ENCODE measurements at regions not wholly inside any gene's neighbourhood (a gene's known extent, or its start where the extent isn't known, plus 50 kb on each side); places are given as distances from the start of the nearest gene placed in this dataset.

- H4K91ac ChIP-seq (ENCODE audit: insufficient read depth, low read depth, low read length): no peak overlapping the region
- no peak overlapping the region for H2BK15ac ChIP-seq (ENCODE audit: low read depth, low read length)
- intact Hi-C loops (cut with micrococcal nuclease) (no loop called here), dilution Hi-C loops (cut with HindIII; ENCODE audit: low sequenced_read_pairs, unreplicated experiment) (no loop called here), in situ Hi-C loops (cut with MboI; ENCODE audit: low sequenced_read_pairs) (no loop called here)
- H3K56ac ChIP-seq (ENCODE audit: extremely low read depth, insufficient read depth, low read length): no peak overlapping the region
- no peak overlapping the region for H2BK120ac ChIP-seq (ENCODE audit: low read depth, low read length)
- no peak overlapping the region for H2BK5ac ChIP-seq (ENCODE audit: low read depth, low read length, poor library complexity, severe bottlenecking)
- H3K36me3 ChIP-seq (ENCODE audit: control insufficient read depth, insufficient read depth, low read length): no peaks in the 10 kb centered on the region
- H3K9ac ChIP-seq (ENCODE audit: low read depth, low read length): no peak overlapping the region
- no peak overlapping the region for H3K4me3 ChIP-seq (ENCODE audit: insufficient read depth, low read depth, low read length)
- TF ChIP-seq USF2 (IDR thresholded peaks at IDR 0.05; ENCODE audit: low read depth, low read length): no peak
- TF ChIP-seq RAD21 (IDR thresholded peaks at IDR 0.05; ENCODE audit: low read length): no peak
- no peak for TF ChIP-seq MXI1 (IDR thresholded peaks at IDR 0.05; ENCODE audit: borderline replicate concordance, low read depth, low read length)
- no peak for TF ChIP-seq MAFK (IDR thresholded peaks at IDR 0.05; ENCODE audit: low read depth, low read length)
- TF ChIP-seq CTCF (conservative IDR thresholded peaks at IDR 0.05; ENCODE audit: low read depth, low read length): no peak
- TF ChIP-seq MAZ (IDR thresholded peaks at IDR 0.05; ENCODE audit: borderline replicate concordance, low read depth, low read length): no peak
- no peak for TF ChIP-seq RCOR1 (IDR thresholded peaks at IDR 0.05; ENCODE audit: insufficient replicate concordance, low read length)
- no peak for TF ChIP-seq CHD1 (IDR thresholded peaks at IDR 0.05; ENCODE audit: low read depth, low read length)
- TF ChIP-seq RFX5 (IDR thresholded peaks at IDR 0.05; ENCODE audit: low read depth, low read length): no peak
- no peak for TF ChIP-seq FOS (IDR thresholded peaks at IDR 0.05; ENCODE audit: low read depth, low read length)
- no peak for TF ChIP-seq NFE2L2 (IDR thresholded peaks at IDR 0.05; ENCODE audit: low read depth, low read length)
- no peak for TF ChIP-seq POLR2A (IDR thresholded peaks at IDR 0.05; ENCODE audit: low read depth, low read length)
- no peak for TF ChIP-seq BHLHE40 (IDR thresholded peaks at IDR 0.05; ENCODE audit: low read depth, low read length)
- no peak for TF ChIP-seq ELK1 (IDR thresholded peaks at IDR 0.05; ENCODE audit: borderline replicate concordance, low read depth, low read length)
- TF ChIP-seq SMC3 (IDR thresholded peaks at IDR 0.05; ENCODE audit: low read depth, low read length): no peak
- TF ChIP-seq CEBPB (IDR thresholded peaks at IDR 0.05; ENCODE audit: low read depth, low read length): no peak
- H3K9me3 ChIP-seq (ENCODE audit: control insufficient read depth, insufficient read depth, low read length): no peaks in the 10 kb centered on the region
- H3K79me1 ChIP-seq (ENCODE audit: low read depth in 1 of 2, low read length in 2 of 2): no peaks in the 10 kb centered on the region
- ATAC-seq (ENCODE audit: low read depth) (no peak), DNase-seq (no peak)
- no peak overlapping the region for H3K23ac ChIP-seq (ENCODE audit: low read depth, low read length)
- no CpG with 5 or more reads among the region's 2 CpGs for WGBS, 2 experiments (ENCODE audit: extremely low coverage in 2 of 2, insufficient read length in 1 of 2)
- H4K20me1 ChIP-seq (ENCODE audit: insufficient read depth, low read length): no peaks in the 10 kb centered on the region
- no peak overlapping the region for H2BK20ac ChIP-seq (ENCODE audit: low read depth, low read length)
- H2AFZ ChIP-seq (replicated peaks; ENCODE audit: low read length, poor library complexity): no peak overlapping the region
- no peaks in the 10 kb centered on the region for H3K9me1 ChIP-seq (ENCODE audit: insufficient read depth, low read length)
- no peak overlapping the region for H3K4me2 ChIP-seq (ENCODE audit: low read depth, low read length)
- CTCF ChIA-PET: no interaction called here
- no TSS peak for BruUV-seq (replicated peaks)
- H3K4ac ChIP-seq (ENCODE audit: low read depth, low read length): no peak overlapping the region
- no peak overlapping the region for H3K14ac ChIP-seq (replicated peaks; ENCODE audit: low read depth, low read length)
- H3K18ac ChIP-seq (ENCODE audit: low read depth, low read length): no peak overlapping the region
- H3K27ac ChIP-seq (ENCODE audit: insufficient read depth, low read length): no peak overlapping the region
- no peak overlapping the region for H4K8ac ChIP-seq (ENCODE audit: low read depth in 2 of 2, low read length in 2 of 2)
- H4K5ac ChIP-seq (ENCODE audit: low read depth, low read length): no peak overlapping the region
- no peak overlapping the region for H2AK9ac ChIP-seq (replicated peaks; ENCODE audit: low read depth, low read length, poor library complexity)
- POLR2A ChIA-PET (ENCODE audit: unreplicated experiment): no interaction called here
- H3K4me1 ChIP-seq (ENCODE audit: control insufficient read depth, insufficient read depth, low read length): no peaks in the 10 kb centered on the region
- H2AK5ac ChIP-seq (ENCODE audit: low read depth, low read length): no peak overlapping the region
- no peaks in the 10 kb centered on the region for H3K27me3 ChIP-seq (ENCODE audit: control insufficient read depth, insufficient read depth, low read length)
These were observed 349.9 kb downstream of the SH3GL2 start for GRCh38 chr9:17928768-17929167.
